DMS 273 treated with DMSO at 0.1 percent for 48 hours (cell line): ENCODE measurements at regions not wholly inside any gene's neighbourhood (a gene's known extent, or its start where the extent isn't known, plus 50 kb on each side); places are given as distances from the start of the nearest gene placed in this dataset.
"Not testable (repeated sequence)": the region's sequence is repeated elsewhere in the genome, so short reads cannot be mapped to it uniquely, and the experiment has no call there.

Experiments
- DNase-seq: peaks from one replicate; lab custom pipeline; 2025; lab: John Stamatoyannopoulos, UW

DNA sequence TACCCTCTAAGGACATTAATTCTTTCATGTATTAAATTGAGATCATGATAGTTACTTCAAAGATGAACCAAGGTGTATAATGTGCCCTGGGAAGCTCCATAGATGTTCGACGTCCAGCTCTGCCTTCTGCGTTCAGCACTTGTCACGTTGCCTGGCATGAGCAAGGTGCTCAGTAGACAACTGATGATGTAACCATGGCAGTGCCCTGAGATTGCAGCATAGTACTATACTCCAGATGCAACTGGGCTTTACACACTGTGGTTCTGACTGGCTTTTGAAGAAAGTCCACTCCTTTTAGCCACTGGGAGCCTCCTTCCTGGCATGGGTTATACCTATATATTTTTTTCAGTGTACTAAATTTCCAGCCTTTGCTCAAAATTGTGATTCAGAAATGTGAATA, 355.8 kb upstream of the SORCS1 start:
- DNase-seq: no peak

DNA sequence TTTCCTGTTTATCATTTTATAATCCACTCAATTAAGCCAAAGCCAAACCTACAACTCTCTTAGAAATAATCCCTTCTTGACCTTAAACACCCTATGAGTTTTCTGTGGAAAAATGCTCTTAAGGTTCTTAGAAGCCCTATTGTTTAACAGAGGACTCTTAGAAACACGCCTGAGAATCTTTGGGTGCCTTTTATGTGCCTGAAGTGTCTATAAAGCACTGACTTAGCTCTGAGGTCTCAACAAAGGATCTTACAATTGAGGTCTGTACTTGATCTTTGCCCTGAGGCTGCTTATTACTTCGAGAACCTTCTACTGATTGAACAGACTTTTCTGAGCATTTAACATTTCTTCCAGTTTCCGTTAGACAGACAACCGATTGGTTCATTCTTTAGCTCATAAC, 353.3 kb upstream of the SORCS1 start:
- no peak for DNase-seq

DNA sequence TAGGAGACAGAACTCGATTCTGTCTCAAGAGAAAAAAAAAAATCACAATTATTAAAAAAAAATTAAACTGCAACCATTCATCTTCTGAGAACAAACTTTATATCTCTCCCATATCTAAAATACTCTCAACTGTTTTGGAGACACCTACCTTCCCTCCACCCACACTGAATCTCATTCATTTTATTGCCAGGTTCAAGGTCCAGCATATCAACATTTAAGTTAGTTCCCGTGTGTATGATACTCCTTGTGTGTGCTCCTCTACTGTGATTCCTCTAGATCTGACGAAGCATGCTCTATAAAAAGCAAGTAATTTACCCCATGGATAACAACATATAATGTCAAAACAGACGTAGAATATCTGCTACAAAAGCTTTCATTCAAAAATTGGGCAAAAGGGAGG, 351.8 kb upstream of the SORCS1 start:
- no peak for DNase-seq

DNA sequence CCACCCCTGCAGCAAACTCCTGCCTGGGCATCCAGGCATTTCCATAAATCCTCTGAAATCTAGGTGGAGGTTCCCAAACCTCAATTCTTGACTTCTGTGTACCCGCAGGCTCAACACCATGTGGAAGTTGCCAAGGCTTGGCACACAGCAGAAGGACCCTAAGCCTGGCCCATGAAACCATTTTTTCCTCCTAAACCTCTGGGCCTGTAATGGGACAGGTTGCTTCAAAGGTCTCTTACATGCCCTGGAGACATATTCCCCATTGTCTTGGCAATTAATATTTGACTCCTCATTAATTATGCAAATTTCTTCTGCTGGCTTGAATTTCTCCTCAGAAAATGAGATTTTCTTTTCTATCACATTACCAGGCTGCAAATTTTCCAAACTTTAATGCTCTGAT, 339.5 kb upstream of the SORCS1 start:
- DNase-seq: not testable (repeated sequence)

DNA sequence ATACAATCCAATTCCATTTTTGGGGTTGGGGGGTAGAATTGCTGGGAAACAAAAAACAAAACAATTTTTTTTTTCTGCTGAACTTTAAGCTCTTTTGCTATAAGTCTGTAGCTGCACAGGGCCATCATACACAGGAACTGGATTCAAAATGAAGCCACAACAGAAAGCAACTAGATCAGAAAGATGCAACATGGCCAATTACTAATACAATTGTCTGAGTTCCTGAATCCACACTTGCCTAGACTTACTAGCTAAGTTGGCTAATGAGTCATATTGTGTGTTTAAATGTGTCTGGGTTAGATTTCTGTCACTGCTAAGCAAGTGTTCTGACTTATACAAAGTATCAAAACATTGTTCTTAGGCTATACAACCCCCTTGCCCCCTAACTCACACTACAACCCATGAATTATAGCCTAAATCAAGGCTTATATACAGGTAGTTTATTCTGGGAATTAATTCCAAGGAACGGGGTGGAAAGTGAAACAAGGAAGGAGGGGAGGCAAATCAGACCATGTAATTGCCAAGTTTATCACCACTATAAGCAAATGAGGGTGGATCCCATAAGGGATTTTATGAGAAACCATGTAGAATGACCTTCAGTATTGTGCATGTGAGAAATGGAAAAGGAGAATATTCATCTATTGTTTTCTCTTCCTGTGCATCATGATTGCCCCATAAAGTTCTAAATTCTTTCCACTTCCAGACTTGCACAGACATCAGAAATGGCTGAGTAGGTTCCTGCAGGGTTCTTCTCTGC, 337.9 kb upstream of the SORCS1 start:
- no peak for DNase-seq

DNA sequence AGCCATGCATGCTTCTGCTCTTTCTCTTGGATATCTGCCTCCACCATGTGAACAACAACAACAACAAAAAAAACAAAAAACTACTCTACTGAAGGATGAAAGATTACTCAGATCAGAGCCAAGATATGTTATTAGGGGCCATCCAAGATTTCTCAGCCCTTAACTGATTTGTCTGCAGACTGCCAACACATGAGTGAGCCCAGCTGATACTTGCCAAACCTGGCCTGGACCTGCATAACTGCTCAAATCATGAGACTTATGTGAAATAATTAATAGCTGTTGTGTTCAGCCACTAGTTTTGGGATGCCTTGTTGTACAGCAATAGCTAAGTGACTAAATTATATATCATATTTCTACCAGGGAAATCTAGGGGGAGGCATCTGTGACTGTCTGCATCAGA, 334.5 kb upstream of the SORCS1 start:
- no peak for DNase-seq

DNA sequence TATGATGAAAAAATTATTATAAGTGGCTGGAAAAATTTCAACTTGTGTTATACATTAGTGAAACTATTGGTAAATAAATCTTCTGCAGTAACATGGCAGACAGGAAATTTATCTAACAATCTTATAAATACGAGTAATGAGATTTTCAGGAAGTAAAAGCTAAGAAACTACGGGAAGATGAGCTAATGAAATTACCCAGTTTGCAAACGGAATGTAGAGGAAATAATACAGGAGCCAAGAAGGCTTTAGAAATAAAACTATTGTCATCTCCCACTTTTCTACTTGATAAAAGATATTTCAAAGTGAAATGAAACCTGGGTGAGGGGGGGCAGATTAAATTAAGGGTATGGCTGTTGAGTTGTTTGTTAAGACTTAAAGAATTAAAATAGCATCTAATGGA, 332.5 kb upstream of the SORCS1 start:
- no peak for DNase-seq

DNA sequence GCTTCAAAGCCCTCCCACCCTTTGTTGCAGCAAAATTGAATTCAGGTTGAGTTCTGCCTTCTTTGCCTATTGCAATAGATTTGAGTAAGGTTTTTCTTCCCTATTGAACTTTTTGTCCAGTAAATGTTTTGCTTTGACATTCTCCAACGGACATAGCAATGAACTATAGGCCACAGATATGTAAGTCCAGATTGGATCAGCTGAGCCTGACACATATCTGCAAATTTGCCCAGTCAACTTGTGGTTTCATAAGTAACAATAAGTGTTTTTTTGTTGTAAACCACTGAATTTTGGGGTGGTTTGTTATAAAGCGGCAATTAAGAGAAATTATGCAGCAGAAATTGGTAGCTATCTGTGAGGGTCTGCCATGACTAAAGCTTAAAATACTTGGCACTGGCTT, 332.1 kb upstream of the SORCS1 start:
- DNase-seq: no peak

DNA sequence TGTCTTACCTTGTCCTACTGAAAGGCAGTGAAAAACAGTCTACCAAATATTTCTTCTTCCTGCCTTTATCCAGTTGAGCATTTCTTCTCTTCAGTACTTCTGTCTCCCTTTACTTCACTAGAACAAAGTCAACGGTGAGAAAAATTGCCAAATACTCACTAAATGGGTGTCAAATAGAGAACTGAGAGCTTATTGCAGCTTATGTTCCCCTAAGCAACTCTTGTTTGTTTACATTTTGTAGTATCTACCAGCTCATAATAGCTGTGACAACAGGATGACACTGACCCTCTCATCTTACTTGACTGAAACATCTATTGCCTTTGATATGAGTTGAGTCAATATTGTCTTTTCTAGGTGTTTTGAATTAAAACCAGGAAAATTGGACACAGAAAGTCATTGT, 327.9 kb upstream of the SORCS1 start:
- no peak for DNase-seq

DNA sequence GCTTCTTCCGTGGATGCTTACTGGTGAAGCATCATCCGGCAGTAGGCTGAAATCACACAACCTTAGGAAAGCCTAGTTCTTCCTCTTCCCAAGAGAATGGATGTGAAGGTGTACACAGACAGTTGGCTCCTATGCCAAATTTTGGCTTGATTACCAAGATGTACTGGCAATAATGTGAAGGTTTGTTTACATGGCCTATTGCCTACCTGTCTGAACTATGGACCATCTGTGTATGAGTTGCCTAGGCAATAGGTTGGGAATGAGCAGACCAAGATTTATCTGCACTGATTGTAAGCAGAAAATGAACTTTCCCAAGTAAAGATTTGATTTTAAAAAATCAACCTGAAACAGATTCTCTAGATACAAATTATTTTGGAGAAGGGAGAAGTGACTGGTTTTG, 325.9 kb upstream of the SORCS1 start:
- no peak for DNase-seq

DNA sequence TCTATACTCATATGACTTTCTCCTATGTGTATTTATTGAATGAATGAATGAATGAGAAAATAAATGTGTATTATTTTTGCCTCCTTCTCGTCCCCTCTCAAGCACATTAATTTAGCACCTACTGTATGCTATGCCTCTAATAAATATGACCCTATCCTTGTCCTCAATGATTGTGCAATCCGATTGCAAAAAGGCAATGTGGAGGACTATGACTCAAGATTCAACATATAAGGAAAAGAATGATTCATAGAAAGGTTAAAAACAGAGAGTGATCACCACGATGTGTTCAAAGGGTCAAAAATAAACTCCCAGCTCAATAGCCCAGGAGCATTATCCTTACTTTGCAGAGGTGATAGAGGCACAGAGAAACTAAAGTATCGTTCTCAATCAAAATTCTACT, 322.8 kb upstream of the SORCS1 start:
- DNase-seq: no peak

DNA sequence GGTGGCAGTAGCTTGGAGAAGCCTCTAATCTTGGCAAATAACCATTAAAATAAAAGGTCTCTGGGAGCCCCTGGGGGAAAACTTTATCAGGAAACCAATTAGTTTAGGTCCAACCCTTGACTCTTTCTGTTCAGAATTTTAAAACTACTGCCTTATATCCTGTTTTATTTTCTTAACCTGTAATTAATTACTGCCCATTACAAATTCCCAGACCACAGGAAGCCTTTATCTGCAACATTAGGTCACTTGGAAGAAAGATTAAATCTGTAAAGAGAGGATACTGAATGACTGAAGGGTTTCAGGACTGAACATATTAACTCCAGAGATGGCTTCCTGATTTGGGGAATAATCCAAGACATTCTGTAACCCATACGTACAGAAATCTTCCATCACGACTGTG, 320.5 kb upstream of the SORCS1 start:
- DNase-seq: no peak

DNA sequence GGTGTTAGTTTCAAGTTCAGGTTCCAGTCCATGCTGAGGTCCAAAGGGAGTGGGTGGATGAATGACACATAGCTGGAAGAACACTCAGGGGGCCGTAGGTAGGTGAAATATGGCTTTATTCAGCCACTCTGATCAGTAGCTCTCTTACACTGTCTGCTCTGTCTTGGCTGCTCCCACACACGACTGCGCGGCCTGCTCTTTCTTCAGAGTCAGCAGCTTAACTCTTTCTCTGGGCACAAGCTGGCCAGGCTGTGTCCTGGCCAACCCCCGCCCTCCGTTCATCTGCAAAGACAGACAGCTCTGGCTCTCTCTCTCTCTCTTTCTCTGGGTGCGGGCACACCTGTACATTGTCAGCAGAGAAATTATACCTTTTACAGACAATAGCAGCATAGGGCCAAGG, 317.4 kb upstream of the SORCS1 start:
- DNase-seq: no peak

DNA sequence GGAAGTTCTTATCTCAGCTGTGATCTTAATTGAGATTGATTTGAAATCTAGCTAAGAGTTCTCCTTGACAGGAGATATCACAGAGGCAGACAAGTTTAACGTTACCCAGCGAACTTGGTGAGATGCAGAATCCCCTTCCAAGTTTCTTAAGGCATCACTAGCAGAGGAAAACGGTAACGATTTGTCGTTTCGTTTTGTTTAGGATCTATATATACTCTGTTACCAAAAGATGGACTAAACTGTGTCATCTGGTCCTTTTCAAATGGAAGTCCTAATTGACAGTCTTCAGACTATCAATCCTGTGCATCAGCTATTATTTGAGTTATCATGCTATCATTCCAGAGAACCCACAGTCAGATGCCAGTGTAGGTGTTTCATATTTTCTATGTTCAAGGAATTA, 316.7 kb upstream of the SORCS1 start:
- DNase-seq: no peak

DNA sequence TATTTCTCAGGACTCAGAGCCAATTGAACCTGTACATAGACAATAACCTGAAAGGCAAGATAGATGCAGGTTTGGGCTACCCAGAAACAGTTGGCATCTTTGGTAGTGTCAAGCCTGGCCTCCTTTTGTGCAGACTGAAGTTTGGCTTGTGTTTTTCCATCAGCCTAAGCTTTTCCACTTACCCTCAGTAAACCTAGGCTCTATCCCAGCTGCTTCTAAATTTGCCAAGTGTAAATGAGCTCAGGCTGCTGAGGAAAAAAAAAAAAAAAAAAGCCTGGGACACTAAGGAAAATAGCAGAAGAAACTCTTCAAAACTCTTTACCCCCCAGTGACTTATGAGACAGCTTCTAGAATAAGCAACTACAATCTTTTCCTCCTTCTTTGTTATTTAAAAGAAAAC, 316.3 kb upstream of the SORCS1 start:
- DNase-seq: no peak

DNA sequence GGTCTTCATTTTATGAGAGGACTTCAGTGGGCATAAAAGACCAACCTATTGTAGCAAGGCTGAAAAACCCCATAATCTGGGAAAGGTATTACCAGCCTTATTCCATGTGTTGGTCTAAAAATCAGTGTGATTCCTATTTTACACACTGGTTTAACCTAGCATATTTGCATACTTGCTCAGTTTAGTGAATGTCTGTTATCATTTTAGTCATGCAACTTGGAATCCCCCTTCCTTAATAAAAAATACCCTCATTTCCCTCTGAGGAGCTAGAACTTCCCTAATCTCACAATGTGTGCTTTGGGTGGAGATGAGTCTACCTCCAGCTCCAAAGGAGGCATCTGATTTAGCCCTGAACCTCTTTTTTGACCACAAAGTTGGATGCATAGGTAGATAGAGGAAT, 312.8 kb upstream of the SORCS1 start:
- DNase-seq: no peak

DNA sequence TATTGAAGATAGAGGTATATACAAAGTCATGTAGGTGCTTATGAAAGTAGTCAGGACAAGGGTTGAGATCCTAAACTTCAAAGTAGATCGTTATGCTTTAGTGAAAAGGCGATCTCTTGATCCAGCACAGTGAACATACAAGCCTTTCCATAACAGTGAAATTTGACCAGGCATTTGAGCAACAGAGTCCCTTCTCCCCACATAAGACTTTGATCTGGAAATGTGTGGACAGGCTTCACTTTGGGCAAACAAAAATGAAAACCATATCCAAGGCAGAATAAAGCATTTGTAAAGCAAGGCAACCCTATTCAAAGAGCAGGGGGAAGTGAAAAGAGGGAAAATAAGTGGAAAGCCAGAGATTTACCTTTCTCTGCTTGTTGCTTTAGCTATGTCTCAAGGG, 311.9 kb upstream of the SORCS1 start:
- DNase-seq: no peak

DNA sequence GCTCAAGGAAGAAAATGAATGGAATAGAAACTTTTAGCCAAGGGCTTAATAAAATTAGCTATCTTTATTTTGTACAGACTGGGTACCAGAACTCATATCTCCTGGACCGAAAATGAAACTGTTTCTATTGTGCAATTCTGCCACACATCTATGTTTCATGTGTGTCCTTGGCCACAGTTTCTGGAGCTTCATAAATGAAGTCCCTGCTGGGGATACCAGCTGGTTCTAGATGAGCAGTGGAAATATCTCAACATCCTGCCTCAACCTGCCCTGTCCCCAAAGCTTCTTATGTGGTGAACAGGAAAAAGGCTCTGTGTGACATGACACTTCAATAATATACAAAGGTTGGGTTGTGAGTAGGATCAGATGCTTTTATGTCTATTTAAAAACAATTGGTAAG, 310.1 kb upstream of the SORCS1 start:
- no peak for DNase-seq

DNA sequence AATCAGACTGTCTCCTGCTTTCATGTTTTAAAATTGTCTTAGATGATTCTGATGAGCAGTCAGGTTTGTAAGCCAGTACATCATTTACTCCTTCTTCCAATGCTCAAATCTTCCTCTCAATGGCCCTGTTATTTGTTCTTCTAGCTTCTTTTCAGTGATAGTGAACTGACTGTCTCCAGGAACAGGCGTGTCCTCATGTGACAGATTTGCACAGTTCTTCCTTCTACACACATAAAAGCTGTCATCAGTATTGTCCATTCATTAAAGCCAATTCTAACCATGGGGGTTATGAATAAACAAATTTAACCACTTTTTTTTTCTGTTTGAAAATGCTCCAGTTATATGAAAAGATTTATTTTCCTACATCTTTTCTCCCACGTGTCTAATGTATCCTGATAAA, 308.7 kb upstream of the SORCS1 start:
- no peak for DNase-seq

DNA sequence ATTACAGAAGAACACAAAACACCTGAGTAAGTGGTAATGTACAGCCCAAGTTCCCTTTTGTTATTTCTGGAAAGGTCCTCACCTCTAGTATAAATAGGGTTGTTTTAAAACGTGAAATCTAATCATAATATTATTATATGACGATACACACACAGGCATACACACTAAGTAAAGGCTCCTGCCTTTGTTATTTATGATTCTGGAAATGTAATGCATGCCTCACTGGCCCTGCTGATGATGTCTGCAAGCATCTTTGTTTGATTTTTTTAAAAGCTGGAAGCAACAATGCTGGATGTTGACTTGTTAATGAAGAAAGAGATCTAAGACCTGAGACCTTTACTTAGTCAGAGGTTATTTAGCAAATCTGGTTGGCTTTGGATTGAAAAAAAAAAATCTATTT, 307.4 kb upstream of the SORCS1 start:
- no peak for DNase-seq

DNA sequence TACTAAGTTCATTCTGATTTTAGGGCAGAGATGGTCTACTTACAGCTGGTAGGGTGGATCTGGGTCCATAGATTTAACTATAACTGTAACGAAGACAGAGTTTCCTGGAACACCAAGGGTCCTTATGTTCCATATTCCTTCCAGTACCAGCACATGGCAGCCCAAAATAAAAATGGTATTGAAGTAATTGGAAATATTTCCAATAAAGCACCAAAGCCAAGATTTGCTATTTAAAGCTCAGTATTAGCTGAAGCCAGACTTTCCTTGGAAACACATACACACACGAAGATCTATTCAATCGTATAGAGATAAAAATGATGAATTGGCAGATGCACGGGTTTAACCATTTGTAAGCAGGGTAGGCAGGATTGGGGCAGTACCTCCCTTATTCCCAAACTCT, 289.1 kb upstream of the SORCS1 start:
- DNase-seq: no peak

DNA sequence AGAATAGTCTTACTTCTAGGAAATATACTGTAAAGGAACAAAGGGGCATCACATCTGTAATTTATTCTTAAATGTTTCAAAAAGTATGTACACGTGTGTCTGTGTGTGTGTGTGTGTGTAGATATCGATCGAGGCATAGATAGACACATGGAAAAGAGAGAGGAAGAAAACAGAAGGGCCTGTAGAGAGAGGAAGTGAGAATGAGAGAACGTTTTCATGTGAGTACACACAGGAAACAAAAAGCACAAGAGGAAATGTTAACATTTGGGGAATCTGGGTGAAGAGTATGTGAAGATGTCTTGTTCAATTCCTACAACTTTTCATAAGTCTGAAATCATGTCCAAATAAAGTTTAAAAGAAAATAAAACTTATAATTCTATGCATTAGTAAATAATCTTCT, 286.5 kb upstream of the SORCS1 start:
- DNase-seq: no peak

DNA sequence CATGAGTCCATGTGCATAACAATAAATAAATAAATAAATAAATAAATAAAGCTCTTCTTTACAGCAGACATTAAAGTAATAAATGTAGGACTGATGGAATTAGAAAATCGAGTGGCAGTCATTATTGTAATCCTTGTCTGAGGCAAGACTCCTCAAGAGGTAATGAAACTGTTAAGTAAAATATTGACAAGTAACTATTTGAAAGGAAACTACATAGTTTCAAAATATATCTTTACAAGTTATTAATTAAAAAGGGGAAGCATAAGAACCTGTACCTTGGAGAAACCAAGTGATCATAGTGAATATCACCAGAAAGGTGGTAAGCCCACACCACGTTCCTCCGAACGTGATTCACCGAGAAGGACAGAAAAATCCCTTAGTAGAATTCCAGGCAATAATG, 285.6 kb upstream of the SORCS1 start:
- no peak for DNase-seq

DNA sequence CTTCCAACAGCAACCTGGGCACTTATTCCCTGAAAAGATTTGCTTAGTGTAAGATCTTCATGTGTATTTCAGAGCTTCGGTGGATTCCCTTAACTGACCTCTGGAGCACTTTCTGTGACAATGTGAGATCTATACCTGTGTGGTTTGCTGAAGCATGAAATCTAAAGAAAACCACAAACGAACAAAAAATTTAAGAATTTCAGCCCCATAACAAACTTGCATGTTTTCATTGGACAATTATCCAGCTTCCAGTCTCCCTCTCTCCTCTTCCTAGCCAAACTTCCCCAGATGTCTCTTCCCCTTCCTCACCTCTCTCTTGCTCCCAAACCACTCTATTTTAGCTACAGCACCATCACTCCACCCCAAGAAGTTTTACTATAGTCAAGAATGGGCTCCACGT, 279.9 kb upstream of the SORCS1 start:
- DNase-seq: no peak

DNA sequence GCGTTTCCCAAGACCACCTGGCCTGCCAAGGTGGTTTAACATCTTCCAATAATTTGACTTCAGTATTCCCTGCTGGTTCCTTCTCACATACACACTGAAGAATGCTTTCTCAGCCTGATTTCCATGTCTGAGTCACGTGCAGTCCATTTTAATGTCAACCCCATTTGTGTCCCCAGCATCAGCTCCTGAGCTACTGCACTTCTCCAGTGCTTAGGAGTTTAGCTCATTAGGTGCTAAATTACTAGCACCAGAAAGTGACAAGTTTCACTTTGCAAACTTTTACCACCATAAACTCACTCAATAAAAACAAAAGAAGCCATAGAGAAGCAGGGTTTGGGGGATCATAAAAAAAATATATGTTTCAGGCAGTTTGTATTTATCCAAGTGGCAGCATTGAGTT, 279.3 kb upstream of the SORCS1 start:
- no peak for DNase-seq
